Pulmonary artery endothelial cell (primary cell): ENCODE measurements at regions not wholly inside any gene's neighbourhood (a gene's known extent, or its start where the extent isn't known, plus 50 kb on each side); places are given as distances from the start of the nearest gene placed in this dataset.
"Not testable (repeated sequence)": the region's sequence is repeated elsewhere in the genome, so short reads cannot be mapped to it uniquely, and the experiment has no call there.

Experiments used
- DNase-seq: peaks from one replicate; pipeline ENCODE4 v3.0.0-alpha.2; 2011; ENCODE audit warnings: low read depth, low spot score

DNA sequence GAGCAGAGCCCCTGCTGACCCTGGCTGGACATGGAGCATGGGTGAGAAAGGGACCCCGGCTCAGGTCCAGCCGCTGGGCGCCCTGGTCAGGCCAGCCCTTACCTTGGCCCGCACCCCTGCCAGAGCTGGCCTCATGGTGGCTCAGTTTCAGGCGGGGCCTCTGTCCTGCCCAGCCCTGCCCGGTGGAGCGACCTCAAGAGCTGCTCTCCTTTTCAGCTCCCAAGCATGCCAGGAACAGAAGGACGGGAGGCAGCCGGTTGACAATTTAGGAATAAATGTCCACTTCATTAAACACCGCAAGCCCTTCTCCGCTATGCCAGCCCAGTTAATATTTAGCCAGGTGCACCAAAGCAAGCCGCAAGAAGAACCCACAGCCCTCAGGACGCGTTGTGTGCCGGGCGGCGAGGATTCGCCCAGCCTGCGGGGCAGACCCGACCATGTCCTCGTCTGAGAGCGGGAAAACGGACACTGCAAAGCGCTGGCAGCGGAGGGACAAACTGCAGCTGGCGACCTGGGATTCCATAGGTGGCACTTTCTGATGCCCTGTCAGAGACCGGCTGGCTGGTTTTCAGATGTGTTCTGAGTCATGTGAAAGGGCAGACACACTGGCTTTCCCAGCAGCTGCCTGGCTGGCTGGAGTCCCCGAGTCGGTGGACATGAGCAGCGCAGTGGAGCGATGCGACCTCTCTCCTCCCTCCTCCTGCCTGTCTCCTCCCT lies 221.9 kb downstream of the TTLL2 start:
- DNase-seq: no peak

- DNase-seq: no peak
Observed at GRCh38 chr6:167547328-167547692, 222.4 kb downstream of the TTLL2 start.

GRCh38 chr6:167547751-167548150 lies 222.9 kb downstream of the TTLL2 start:
- DNase-seq: peak; percentile 63

DNA sequence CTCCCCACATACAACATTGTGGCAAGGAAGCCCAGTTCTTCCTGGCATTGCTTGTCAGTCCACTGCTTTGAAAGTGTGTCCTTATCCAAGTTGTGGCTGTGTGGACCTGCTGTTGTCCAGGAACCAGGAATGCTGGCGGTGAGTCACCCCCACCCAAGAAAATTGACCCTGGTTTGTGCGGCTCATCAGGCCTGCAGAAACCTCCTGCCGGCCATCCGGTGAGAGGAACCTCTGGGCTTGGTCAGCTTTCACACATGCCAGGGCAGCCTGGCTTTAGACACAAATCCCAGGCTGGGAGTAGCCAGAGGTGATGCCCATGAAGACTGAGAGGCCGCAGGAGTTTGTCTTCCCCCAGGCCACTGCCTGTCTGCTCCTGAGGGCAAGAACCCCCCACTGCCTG lies 223.6 kb downstream of the TTLL2 start:
- no peak for DNase-seq

- DNase-seq: no peak
Observed at GRCh38 chr6:167549213-167549612, 224.3 kb downstream of the TTLL2 start.

GRCh38 chr6:167550941-167551627 lies 226.2 kb downstream of the TTLL2 start:
- no peak for DNase-seq

DNA sequence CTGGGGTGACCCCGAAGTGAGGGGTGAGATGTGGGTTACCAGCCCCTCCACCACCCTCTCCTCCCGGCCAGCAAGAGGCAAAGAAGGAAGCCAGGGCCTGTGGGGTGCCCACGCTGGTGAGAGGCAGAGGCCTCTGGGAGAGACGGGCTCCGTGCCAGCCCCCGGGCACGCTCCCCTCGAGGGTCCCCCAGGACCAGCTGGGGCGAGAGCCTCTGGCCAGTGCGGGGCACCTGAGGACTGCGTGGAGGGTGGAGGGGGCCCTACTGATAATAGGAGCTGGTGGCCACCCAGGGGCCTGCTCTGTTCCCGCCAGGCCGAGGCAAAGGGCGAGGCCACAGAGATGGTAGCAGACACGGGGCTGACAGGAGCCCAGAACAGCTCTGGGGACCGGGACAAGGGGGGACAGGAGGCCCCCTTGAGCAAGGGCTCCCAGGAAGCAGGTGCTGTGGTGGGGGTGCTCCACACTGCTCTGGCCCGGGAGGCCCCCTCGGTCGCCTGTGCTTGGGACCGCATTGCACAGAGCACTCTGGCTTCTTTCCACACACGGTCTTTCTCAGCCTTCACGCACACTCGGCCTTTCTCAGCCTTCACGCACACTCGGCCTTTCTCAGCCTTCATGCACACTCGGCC lies 226.9 kb downstream of the TTLL2 start:
- no peak for DNase-seq

GRCh38 chr6:167552258-167552630 lies 227.4 kb downstream of the TTLL2 start:
- no peak for DNase-seq

- no peak for DNase-seq
Observed at GRCh38 chr6:167552961-167553735, 228.3 kb downstream of the TTLL2 start.

GRCh38 chr6:167553736-167554119 lies 228.8 kb downstream of the TTLL2 start:
- DNase-seq: no peak

- DNase-seq: no peak
Observed at GRCh38 chr6:167554854-167555253, 230.0 kb downstream of the TTLL2 start.

DNA sequence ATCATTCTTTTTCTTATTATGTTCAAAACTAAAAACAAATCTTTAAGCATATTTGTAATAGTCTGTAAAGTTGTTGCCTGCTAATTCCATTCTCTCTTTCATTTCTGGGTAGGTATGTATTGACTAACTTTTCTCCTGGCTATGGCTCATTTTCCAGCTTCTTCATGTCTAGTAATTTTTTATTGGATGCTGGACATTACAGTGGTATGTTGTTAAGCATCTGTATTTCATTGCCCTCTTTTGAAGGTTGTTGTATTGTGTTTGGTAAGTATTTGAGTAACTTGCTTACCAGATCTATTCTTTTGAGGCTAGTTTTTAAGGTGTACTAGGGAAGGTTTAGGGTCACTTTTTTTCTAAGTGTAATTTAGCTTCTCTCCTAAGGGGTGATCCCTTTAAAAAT lies 230.9 kb downstream of the TTLL2 start:
- no peak for DNase-seq

GRCh38 chr6:167557675-167558074 lies 232.8 kb downstream of the TTLL2 start:
- no peak for DNase-seq

DNA sequence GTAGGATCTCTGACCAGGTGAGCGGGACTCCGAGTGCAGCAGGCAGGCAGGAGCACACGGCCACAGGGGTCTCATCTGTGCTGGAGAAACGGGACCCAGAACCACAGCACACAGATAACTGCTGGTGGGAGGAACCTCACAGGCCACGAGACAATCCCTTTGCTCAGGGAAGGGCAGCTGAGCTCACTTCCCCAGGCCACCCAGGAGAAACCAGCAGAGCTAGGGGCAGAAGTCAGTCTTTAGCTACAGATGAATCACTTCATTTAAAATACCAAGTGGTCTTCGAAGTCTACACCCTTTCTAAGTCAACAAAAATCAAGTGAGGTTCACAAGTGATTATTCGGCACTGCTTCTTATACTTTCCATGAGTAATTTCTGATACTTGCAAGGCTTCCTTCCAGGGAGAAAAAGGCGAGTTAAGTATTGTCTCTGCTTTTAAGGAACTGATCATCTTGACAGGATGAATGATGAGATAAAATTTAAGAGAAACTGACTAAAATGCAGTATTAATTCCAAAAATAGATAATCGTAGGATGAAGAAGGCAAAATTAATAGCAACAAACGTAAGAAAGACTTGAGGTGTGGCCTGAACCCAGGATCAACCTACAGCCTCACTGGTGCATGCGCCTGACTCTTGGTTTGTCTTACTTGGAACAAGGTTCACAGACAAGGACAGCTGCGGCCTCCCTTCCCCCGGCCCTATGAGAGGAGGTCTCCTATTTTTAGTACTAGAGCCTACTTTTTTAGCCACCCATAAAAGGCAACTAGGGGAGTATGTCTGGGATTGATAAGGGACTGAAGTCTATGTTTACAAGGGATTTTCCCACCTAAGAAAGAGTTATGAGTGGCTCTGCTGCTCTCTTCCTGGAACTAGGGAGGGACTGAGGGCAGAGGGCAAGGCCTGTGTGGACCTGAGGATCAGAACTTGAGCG lies 233.6 kb downstream of the TTLL2 start:
- no peak for DNase-seq

- no peak for DNase-seq
Observed at GRCh38 chr6:167559675-167560479, 235.0 kb downstream of the TTLL2 start.

GRCh38 chr6:167560673-167561569 lies 236.0 kb downstream of the TTLL2 start:
- no peak for DNase-seq

DNA sequence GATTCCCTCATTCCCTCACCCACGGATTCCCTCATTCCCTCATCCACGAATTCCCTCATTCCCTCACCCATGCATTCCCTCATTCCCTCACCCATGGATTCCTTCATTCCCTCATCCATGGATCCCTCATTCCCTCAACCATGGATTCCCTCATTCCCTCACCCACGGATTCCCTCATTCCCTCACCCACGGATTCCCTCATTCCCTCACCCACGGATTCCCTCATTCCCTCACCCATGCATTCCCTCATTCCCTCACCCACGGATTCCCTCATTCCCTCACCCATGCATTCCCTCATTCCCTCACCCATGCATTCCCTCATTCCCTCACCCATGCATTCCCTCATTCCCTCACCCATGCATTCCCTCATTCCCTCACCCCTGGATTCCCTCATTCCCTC lies 238.0 kb downstream of the TTLL2 start:
- DNase-seq: not testable (repeated sequence)

DNA sequence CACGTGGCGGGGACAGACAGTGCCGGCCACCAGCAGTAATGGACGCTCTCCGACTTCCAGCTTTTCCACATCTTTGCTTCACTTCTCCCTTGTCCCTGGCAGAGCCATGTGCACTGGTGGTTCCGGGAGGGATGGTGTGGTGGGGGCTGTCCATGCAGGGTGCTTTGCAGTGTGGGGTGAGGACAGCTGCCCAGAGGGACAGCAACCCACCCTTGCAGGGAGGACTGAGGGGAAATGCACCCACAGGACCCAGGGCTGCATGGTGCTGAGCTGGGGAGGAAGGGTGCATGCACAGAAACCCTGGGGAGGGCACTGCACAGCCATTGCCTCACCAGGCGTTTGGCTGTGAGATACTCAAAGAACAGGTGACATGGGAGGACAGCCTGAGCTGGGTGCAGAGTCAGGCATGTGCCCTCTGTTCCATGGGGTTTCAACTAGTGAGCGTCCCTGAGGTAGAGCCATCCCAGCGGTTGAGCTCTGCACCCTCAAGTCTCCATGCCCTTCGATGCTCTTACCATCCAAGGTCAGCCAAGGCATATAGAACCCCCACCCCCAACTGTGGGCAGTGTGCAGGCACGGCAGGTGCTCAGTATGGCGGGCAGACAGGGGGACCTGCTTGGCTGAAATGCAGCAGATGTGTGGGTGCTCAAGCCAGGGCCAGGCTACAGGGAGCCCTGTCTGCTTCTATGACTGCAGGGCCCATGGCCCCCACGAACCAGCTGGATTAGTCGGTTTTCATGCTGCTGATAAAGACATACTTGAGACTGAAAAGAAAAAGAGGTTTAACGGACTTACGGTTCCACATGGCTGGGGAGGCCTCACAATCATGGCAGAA lies 239.7 kb downstream of the TTLL2 start:
- no peak for DNase-seq
